Vagina (tissue), 2 donors: ENCODE measurements at regions not wholly inside any gene's neighbourhood (a gene's known extent, or its start where the extent isn't known, plus 50 kb on each side); places are given as distances from the start of the nearest gene placed in this dataset.

Source experiments
- CTCF ChIP-seq, 3 experiments: fragments of 450-650 bp in 2 of 3; fragments of 200-600 bp in 1 of 3; sonication (generic) in 1 of 3; IDR thresholded peaks; one replicate each; pipeline ENCODE4 v1.5.1; 2017 to 2019; ENCODE audit warnings: antibody characterized with exemption in 3 of 3, mild to moderate bottlenecking in 2 of 3, moderate library complexity in 2 of 3
- POLR2A ChIP-seq, 2 donors: fragments of 450-650 bp; IDR thresholded peaks; one replicate each; pipeline ENCODE4 v1.6.1; 2017; ENCODE audit warnings: antibody characterized with exemption in 2 of 2, mild to moderate bottlenecking in 2 of 2, moderate library complexity in 2 of 2
- POLR2AphosphoS5 ChIP-seq, 2 donors: sonication (generic); formaldehyde crosslinking; IDR thresholded peaks; one replicate each; pipeline ENCODE4 v1.9.0; 2017; ENCODE audit warnings: antibody characterized with exemption in 2 of 2, mild to moderate bottlenecking in 2 of 2, low read depth in 1 of 2; ENCODE audit not compliant: insufficient read depth in 1 of 2

GRCh38 chr7:85475476-85475875, 288.6 kb upstream of the SEMA3D start:
- no peak for TF ChIP-seq CTCF (IDR thresholded peaks at IDR 0.05)
- no peak for TF ChIP-seq POLR2AphosphoS5 (IDR thresholded peaks at IDR 0.05; ENCODE audit: insufficient read depth in 1 of 2, low read depth in 1 of 2)
- no peak for TF ChIP-seq POLR2A (IDR thresholded peaks at IDR 0.05)
